Kidney epithelial cell (primary cell): ENCODE measurements at regions not wholly inside any gene's neighbourhood (a gene's known extent, or its start where the extent isn't known, plus 50 kb on each side); places are given as distances from the start of the nearest gene placed in this dataset.

ENCODE experiments used
- DNase-seq: peaks from one replicate; pipeline ENCODE4 v3.0.0-alpha.2; 2010; ENCODE audit warnings: low read depth
- H3K27me3 ChIP-seq: 2 replicates; pipeline ENCODE4 v1.6.0; 2011; ENCODE audit warnings: low read length; ENCODE audit not compliant: control insufficient read depth, insufficient read depth
- H3K36me3 ChIP-seq: 2 replicates; pipeline ENCODE4 v1.5.1; 2011; ENCODE audit warnings: low read length; ENCODE audit not compliant: control insufficient read depth, insufficient read depth
- H3K4me3 ChIP-seq: 2 replicates; pipeline ENCODE4 v1.5.1; 2011; ENCODE audit warnings: low read depth, mild to moderate bottlenecking, control low read depth, low read length
- TF ChIP-seq, protein P1 (sequence below): IDR thresholded peaks from 2 replicates; pipeline ENCODE4 v1.5.1; 2011; ENCODE audit warnings: mild to moderate bottlenecking, moderate library complexity, low read length, control low read depth, inconsistent platforms; ENCODE audit not compliant: insufficient read depth, poor library complexity, severe bottlenecking

DNA sequence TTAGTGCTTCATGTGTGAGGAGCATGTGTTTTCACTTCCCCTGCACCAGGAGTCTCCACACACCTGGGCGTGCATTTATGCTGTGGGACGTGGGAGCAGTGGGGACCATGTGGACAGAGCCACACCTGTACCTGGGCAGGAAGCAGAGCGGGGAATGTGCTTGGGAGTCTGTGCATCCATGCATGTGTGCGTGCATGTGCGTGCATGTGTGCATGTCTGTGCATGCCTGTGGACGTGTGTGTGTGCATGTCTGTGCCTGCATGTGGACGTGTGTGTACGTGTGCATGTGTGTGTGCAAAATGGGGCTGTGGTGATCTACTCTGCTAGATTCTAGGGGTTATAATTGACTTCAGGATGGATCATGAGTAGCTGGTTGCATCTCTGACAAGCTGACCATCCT lies 224.0 kb upstream of the GMDS start:
- H3K4me3 ChIP-seq: no peak overlapping the region
- H3K36me3 ChIP-seq: no peaks in the 10 kb centered on the region
- H3K27me3 ChIP-seq: peaks cover 25% of the 10 kb centered on the region
- TF ChIP-seq, protein P1, sequence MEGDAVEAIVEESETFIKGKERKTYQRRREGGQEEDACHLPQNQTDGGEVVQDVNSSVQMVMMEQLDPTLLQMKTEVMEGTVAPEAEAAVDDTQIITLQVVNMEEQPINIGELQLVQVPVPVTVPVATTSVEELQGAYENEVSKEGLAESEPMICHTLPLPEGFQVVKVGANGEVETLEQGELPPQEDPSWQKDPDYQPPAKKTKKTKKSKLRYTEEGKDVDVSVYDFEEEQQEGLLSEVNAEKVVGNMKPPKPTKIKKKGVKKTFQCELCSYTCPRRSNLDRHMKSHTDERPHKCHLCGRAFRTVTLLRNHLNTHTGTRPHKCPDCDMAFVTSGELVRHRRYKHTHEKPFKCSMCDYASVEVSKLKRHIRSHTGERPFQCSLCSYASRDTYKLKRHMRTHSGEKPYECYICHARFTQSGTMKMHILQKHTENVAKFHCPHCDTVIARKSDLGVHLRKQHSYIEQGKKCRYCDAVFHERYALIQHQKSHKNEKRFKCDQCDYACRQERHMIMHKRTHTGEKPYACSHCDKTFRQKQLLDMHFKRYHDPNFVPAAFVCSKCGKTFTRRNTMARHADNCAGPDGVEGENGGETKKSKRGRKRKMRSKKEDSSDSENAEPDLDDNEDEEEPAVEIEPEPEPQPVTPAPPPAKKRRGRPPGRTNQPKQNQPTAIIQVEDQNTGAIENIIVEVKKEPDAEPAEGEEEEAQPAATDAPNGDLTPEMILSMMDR: no peak
- no peak for DNase-seq

DNA sequence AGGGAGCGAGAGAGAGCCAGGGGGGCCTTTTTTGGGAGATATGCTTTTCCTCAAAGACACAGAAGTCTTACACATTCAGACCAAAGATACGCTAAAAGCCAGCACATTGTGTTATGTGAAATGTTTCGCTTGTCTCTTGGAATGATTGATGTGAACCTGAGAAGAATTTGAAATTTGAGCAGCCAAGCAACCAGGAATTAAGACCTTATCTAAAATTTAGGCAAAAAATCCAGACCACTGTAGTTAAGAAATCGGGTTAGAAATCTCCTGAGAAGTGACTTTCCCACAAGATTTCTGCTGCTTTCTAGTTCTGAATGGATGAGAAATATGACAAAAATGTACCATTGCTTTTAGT lies 223.2 kb upstream of the GMDS start:
- DNase-seq: no peak
- TF ChIP-seq, protein P1: no peak
- no peak overlapping the region for H3K4me3 ChIP-seq
- H3K36me3 ChIP-seq: no peaks in the 10 kb centered on the region
- peaks cover 28% of the 10 kb centered on the region for H3K27me3 ChIP-seq

- TF ChIP-seq, protein P1: no peak
- no peak for DNase-seq
- Histone ChIP-seq H3K4me3 (no peak overlapping the region), H3K36me3 (no peaks in the 10 kb centered on the region), H3K27me3 (peaks cover 28% of the 10 kb centered on the region)
Measured at GRCh38 chr6:2467929-2468600, 222.7 kb upstream of the GMDS start.

GRCh38 chr6:2465336-2465735 lies 219.9 kb upstream of the GMDS start:
- DNase-seq: no peak
- peaks cover 31% of the 10 kb centered on the region for H3K27me3 ChIP-seq
- H3K36me3 ChIP-seq: no peaks in the 10 kb centered on the region
- TF ChIP-seq, protein P1: no peak
- H3K4me3 ChIP-seq: no peak overlapping the region

- Histone ChIP-seq H3K4me3 (no peak overlapping the region), H3K27me3 (peaks cover 31% of the 10 kb centered on the region)
- DNase-seq: no peak
Measured at GRCh38 chr6:2464641-2465040, 219.2 kb upstream of the GMDS start.

GRCh38 chr6:2462831-2463230 lies 217.4 kb upstream of the GMDS start:
- TF ChIP-seq, protein P1: no peak
- no peak for DNase-seq

More at GRCh38 chr6:2464641-2465040, 219.2 kb upstream of the GMDS start:
- TF ChIP-seq, protein P1: no peak
- H3K36me3 ChIP-seq: no peaks in the 10 kb centered on the region

More at GRCh38 chr6:2462831-2463230, 217.4 kb upstream of the GMDS start:
- H3K36me3 ChIP-seq: no peaks in the 10 kb centered on the region
- H3K4me3 ChIP-seq: no peak overlapping the region
- H3K27me3 ChIP-seq: peaks cover 21% of the 10 kb centered on the region
